GM19328 (cell line): ENCODE measurements at regions not wholly inside any gene's neighbourhood (a gene's known extent, or its start where the extent isn't known, plus 50 kb on each side); places are given as distances from the start of the nearest gene placed in this dataset.

ENCODE experiments used
- ATAC-seq: cut with Tn5 transposase; IDR thresholded peaks from one replicate; pipeline ENCODE4 v1.9.1; 2021; ENCODE audit warnings: mild to moderate bottlenecking, moderate library complexity; ENCODE audit not compliant: unreplicated experiment

- no peak for ATAC-seq
Measured at GRCh38 chrX:10800796-10801195, 180.4 kb upstream of the MID1 start.

DNA sequence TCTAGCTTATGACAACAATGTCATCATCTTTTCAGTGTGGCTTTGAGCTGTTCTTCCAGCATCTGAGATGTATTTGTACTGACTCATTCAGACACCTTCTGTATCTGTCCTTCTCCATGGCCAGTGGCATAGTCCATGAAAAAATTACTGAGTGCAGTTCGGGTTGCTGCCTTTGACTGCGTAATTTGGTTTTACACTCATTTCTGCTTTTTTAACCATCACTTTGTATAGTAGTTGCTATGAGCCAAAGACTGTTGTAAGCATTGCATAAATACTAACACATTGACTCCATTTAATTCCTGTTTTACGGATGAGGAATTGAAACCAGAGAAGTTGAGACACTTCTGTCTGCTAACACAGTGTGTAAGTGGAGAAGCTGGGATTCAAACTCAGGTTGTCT, 190.7 kb upstream of the MID1 start:
- ATAC-seq = no peak

- no peak for ATAC-seq
Measured at GRCh38 chrX:10813761-10814160, 193.4 kb upstream of the MID1 start.

DNA sequence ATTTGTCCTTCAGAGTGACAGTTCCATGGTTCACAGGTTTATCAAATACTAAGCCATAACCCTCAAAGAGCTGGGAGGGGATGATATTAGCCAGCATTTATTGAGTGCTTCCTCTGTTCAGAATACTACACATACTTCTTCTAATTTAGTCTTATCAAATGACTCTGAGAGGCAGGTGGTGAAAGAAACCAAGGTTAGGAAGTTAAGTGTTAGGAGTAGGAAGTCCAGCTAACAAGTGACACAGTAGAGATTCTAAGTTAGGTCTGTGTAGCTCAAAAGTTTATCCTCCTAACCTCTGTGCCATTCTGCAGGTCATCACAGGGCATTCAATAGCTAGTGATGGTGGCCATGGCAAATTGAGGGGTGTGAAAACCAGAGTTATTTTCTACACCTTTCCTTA, 198.3 kb upstream of the MID1 start:
- no peak for ATAC-seq

DNA sequence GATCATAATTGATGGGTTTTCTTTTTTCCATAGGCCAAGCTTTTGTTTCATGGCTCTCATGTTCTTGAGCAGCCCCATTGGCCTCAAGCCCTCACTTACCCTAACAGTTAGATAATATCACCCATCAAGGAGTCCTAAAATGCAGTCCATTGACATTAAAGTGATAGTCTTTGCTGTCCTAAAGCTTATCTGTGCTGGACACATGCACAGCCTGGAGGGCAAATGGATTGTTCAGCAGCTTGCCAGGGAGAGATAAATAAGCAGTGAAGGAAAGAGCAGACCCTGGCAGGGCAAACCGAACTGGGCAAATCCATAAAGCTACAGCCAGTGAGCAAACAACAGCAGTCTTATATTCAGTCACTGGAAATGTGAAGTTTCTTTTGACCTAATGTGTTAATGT, 199.6 kb upstream of the MID1 start:
- ATAC-seq = no peak

DNA sequence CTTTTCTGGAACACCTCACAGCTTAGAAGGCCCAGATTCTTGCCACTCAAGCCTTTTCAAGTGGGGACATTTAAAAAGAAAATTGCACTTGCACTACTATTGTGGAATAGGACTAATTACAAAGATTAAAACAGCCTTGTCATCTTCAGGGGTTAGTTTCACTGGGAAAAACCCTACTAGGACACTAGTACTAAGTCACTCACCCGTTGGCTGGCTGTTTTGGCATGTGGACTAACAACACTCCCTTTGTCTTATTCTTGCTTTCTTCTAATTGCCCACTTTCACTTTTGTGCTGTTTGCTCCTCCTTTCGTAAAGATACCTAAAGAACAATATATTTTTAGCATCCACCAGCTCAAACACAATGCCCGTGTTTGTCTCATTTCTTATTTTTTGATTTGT, 200.9 kb upstream of the MID1 start:
- ATAC-seq = no peak

- no peak for ATAC-seq
Measured at GRCh38 chrX:10828036-10828435, 207.7 kb upstream of the MID1 start.

- no peak for ATAC-seq
Measured at GRCh38 chrX:10828640-10829039, 208.3 kb upstream of the MID1 start.

- ATAC-seq = no peak
Measured at GRCh38 chrX:10831716-10832502, 211.5 kb upstream of the MID1 start.

DNA sequence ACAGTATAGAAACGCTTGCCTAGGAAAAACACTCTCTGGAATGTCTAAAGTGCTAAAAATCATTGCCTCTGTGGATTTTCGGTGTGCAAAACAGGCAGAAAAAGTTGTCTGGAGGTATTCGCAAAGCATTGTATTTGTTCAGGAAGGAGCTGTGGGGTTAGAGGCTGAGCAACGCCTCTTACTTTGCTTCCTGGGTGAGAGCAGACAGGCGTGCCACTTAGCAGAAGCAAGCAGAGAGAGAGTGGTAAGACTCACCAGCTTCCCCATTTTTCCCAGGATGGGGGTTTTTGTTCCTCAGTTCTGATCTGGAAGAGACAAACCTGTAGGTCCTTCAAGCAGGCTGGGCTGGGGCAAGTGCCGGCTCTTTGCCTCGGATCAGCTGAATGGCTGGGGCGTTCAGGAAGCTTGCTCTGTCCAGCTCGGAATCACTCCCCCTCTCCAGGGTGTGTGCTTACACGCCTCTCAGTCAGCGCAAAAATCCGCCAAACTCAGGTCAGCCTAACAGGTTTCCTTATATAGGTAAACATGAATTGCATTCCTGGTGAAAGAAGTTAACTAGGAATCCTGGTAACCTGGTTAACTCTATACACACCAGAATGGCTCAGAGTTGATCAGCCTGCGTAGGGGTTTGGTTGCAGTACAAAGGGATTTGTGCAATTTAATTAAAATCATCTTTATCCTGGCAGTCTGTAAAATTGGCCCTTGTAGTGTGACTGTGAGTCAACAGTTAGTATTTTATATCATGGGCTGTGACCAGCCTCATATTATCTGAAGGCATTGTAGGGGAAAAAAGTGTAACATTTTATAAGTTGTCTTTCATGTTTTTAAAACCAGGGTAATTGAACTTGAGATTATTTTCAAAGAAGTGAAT, 213.1 kb upstream of the MID1 start:
- no peak for ATAC-seq

GRCh38 chrX:10841579-10841978, 221.2 kb upstream of the MID1 start:
- ATAC-seq = no peak

GRCh38 chrX:10842646-10843045, 222.3 kb upstream of the MID1 start:
- ATAC-seq = no peak

GRCh38 chrX:10847333-10847732, 226.9 kb upstream of the MID1 start:
- ATAC-seq = no peak

GRCh38 chrX:10851809-10852208, 231.4 kb upstream of the MID1 start:
- no peak for ATAC-seq

GRCh38 chrX:10854594-10854993, 234.2 kb upstream of the MID1 start:
- ATAC-seq = no peak

DNA sequence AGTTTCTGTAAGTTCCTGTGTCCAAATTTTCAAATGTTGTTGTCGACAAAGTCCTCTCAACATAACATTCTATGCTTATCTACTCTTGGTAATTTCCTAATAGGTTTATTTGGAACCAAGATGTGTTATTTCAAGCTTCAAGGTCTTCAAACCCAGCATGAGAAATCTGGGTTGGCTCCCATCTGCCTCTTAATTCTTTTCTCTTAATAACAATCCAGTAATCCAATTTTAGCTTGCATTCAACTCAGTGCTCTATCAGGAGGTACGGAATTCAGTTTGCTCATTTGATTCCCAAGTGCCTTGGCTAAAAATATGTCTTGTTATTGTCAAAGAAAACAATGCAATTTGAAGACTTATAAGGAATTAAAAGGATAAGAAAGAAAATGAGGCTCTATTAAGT, 235.5 kb upstream of the MID1 start:
- no peak for ATAC-seq

DNA sequence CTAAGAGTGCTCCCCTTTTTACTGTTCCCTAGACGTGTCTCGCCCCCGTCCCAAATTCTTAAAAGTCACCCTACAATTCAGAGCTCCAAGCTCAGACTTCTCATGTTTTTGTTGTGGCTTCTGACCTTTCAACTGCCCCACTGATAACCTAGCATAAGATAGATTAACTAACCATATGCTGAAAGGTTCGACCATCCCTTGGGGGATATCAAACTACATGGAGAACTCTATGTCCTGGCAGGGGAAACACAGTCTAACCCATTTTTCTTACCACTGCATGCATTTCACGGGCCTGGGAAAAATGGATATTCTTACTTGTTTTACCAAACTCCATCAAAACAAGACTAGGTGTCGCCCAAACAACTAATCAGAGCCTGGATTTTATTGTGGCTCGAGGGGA, 236.4 kb upstream of the MID1 start:
- no peak for ATAC-seq

DNA sequence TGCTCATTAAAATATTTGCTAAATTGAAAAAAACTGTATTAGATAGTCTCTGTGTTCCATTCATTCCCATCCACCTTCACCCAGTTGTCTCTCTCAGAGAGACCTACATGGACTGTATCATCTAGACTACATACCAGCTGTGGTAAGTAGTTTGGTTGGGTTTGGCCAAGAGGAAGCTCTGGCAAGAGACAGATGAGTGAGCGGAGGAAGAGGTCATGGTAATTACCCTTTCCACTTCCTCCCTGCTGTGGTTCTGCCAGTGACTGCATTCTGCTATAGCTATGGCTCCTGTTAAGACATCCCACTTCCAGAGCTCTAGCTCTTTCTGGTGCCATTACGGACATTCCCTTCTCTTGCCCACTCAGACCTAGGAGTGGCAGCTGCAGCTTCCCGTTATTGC, 239.0 kb upstream of the MID1 start:
- no peak for ATAC-seq

- ATAC-seq = no peak
Measured at GRCh38 chrX:10875995-10876394, 235.1 kb upstream of the HCCS start.

DNA sequence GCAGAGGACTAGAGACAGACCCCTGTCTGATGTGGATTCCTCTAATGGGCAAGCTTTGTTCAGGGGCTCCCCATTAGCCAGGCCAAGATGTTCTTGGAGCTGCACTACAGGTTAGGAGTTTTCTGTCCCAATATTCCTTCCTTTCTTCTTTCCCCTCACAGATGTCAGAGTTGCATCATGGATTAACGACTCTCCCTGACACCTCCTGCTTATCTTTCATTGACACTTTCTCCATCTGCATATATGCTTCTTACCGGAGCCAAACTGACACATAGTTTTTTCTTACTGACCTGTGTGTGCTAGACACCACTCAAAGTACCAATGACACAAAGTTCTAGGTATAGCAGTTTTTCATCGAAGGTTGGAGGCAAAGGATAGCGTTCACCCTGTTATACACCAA, 228.6 kb upstream of the HCCS start:
- no peak for ATAC-seq

DNA sequence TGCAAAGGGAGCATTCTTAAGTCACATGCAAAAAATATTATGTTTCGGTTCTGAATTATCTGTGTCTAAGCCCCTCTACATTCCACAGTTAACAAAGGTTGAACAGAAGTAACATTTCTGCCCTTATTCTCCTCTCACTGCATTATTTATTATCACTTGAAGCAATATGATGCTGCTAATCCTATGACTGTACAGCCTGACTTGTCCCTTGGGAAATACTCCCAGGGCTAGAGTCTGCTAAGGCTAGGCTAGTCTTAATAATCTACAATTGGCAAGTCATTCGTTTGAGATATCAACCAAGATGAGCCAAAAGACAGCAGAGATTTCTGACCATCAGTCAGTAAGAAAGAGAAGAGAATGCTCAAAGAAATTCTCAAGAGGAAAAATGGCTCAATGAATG, 226.9 kb upstream of the HCCS start:
- no peak for ATAC-seq

DNA sequence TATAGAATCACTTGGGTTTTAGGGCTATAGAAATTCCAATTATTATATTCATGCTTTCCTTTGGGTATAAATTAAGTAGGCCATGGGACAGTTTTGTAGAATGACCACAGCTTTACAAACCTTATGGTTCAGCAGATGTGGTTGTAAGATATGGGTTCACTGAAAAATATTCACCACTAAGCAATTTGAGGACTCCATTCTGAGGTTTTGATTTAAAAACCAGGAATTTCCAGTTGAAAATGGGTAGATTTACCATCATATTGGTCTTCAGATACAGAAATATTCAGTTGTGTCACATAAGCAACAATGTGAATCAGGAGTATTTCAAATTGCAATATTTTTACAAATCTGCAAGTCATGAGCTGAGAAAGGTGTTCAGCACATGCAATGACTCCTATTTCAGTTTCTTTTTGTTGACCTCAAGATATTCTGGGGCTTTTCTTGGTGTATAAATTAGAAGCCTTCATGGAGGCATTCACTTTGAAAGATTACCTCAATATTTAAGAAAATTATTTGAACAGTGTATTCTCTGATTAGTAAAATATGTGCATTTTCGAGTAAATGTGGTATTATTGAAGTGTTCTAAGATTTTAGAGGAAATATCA, 218.4 kb upstream of the HCCS start:
- ATAC-seq = no peak
